Breast epithelium (tissue), 4 donors: ENCODE measurements at regions not wholly inside any gene's neighbourhood (a gene's known extent, or its start where the extent isn't known, plus 50 kb on each side); places are given as distances from the start of the nearest gene placed in this dataset.

Source experiments
- DNase-seq, 2 donors: peaks; one replicate each; pipeline ENCODE4 v3.0.0-alpha.2; 2019; ENCODE audit warnings: low spot score in 2 of 2
- H3K27ac ChIP-seq, 2 donors: fragments of 200-600 bp; sonication (generic) in 1 of 2; one replicate each; pipeline ENCODE4 v1.5.1; 2016 to 2019; ENCODE audit warnings: mild to moderate bottlenecking in 1 of 2
- H3K27me3 ChIP-seq, 2 donors: fragments of 200-600 bp; sonication (generic) in 1 of 2; one replicate each; pipeline versions ENCODE4 v1.5.1 to v1.6.0; 2017 to 2019; ENCODE audit warnings: control low read depth in 1 of 2, mild to moderate bottlenecking in 1 of 2
- H3K36me3 ChIP-seq: fragments of 200-600 bp; one replicate; pipeline ENCODE4 v1.5.1; 2019
- H3K4me1 ChIP-seq, 2 donors: fragments of 200-600 bp; sonication (generic); one replicate each; pipeline ENCODE4 v1.5.1; 2016 to 2019; ENCODE audit warnings: control low read depth in 1 of 2
- H3K4me3 ChIP-seq, 3 donors: fragments of 200-600 bp; sonication (generic); 1 replicate in 2 of 3; 2 replicates in 1 of 3; pipeline ENCODE4 v1.5.1; 2016 to 2019; ENCODE audit warnings: mild to moderate bottlenecking in 3 of 3, moderate library complexity in 2 of 3
- H3K9me3 ChIP-seq, 2 donors: fragments of 200-600 bp; sonication (generic) in 1 of 2; one replicate each; pipeline ENCODE4 v1.5.1; 2016 to 2019; ENCODE audit warnings: control low read depth in 1 of 2
- CTCF ChIP-seq, 3 donors: fragments of 450-650 bp; IDR thresholded peaks; one replicate each; pipeline ENCODE4 v1.5.1; 2016 to 2017; ENCODE audit warnings: antibody characterized with exemption in 3 of 3, mild to moderate bottlenecking in 3 of 3, moderate library complexity in 3 of 3
- POLR2A ChIP-seq: fragments of 450-650 bp; IDR thresholded peaks from one replicate; pipeline ENCODE4 v1.6.1; 2016; ENCODE audit warnings: antibody characterized with exemption, mild to moderate bottlenecking, moderate library complexity
- POLR2AphosphoS5 ChIP-seq, 3 donors: sonication (generic); formaldehyde crosslinking; IDR thresholded peaks; one replicate each; pipeline ENCODE4 v1.6.1; 2017; ENCODE audit warnings: antibody characterized with exemption in 3 of 3
- intact Hi-C: fragments of 100-400 bp; cut with DNase I; formaldehyde crosslinking; loops from one replicate; pipeline ENCODE4 v1.15.1; 2023; ENCODE audit warnings: low total_unique reads

DNA sequence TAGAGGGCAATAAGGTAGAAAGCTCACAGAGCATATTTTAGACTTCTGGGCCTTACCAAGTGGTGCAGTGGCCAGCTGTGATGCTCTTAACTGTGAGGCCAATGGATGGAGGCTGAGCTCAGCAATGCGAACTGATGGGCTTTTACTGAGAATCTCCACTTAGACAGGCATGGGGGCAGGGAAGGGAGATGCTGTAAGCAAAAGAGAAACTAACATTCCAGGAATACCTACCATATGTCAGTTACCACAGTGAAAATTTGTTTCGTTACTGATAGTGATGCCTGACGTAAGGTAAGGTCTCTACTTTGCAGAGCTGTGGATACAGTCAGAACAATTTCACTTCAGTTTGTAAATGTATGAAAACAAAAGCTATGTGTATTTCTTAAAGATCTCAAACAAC is 250.6 kb upstream of the ZFHX3 start:
- intact Hi-C loops = no loop called here
- H3K4me3 ChIP-seq = no peak overlapping the region
- TF ChIP-seq POLR2AphosphoS5 (IDR thresholded peaks at IDR 0.05) (no peak), POLR2A (no peak), CTCF (IDR thresholded peaks at IDR 0.05) (no peak)

GRCh38 chr16:73290258-73290657 is 242.3 kb upstream of the ZFHX3 start:
- Histone ChIP-seq H3K36me3 (no peaks in the 10 kb centered on the region), H3K4me3 (no peak overlapping the region), H3K9me3 (no peaks in the 10 kb centered on the region), H3K4me1 (no peaks in the 10 kb centered on the region), H3K27me3 (peaks cover 0 to 5% of the 10 kb centered on the region in 2 donors), H3K27ac (no peak overlapping the region)
- intact Hi-C loops = no loop called here
- no peak for TF ChIP-seq POLR2AphosphoS5 (IDR thresholded peaks at IDR 0.05)
- no peak for TF ChIP-seq CTCF (IDR thresholded peaks at IDR 0.05)
- TF ChIP-seq POLR2A = no peak
- DNase-seq = no peak

More for the DNA sequence above, 250.6 kb upstream of the ZFHX3 start:
- Histone ChIP-seq H3K27ac (no peak overlapping the region), H3K27me3 (no peaks in the 10 kb centered on the region), H3K9me3 (no peaks in the 10 kb centered on the region), H3K36me3 (no peaks in the 10 kb centered on the region), H3K4me1 (no peaks in the 10 kb centered on the region)
- DNase-seq = no peak

- no peaks in the 10 kb centered on the region for H3K36me3 ChIP-seq
- no peaks in the 10 kb centered on the region for H3K9me3 ChIP-seq
- H3K27ac ChIP-seq = no peak overlapping the region
- DNase-seq = no peak
- TF ChIP-seq CTCF (IDR thresholded peaks at IDR 0.05) (no peak), POLR2A (no peak), POLR2AphosphoS5 (IDR thresholded peaks at IDR 0.05) (no peak)
- no peak overlapping the region for H3K4me3 ChIP-seq
- peaks cover 0 to 5% of the 10 kb centered on the region in 2 donors for H3K27me3 ChIP-seq
- H3K4me1 ChIP-seq = no peaks in the 10 kb centered on the region
- intact Hi-C loops = loop anchor here (5.0 kb wide), 1 partner anchor 378 kb away; no protein-coding TSS in a partner anchor
Measured at GRCh38 chr16:73289232-73289631, 241.3 kb upstream of the ZFHX3 start.

DNA sequence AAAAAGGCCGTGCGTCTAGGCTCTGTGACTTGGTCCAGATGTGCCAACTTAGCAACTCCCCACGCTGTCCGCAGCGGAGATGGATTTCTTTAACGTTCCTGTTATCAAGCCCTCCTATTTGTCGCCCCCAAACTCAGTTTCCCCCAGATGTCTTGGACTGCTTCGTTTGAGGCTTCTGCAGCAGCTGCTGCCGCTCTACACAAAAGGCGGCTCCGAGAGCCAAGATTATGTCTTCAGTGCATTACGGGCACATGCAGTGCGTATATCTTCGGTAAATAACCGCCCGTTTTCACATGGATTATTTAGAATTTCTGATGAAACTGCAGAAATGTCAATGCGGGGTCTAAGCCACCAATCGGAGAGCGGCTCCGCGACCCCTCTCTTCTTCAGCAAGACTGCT is 240.6 kb upstream of the ZFHX3 start:
- no peak overlapping the region for H3K4me3 ChIP-seq
- TF ChIP-seq CTCF (IDR thresholded peaks at IDR 0.05) (no peak), POLR2A (no peak), POLR2AphosphoS5 (IDR thresholded peaks at IDR 0.05) (no peak)
- peaks cover 0 to 5% of the 10 kb centered on the region in 2 donors for H3K27me3 ChIP-seq

GRCh38 chr16:73287859-73288405 is 240.0 kb upstream of the ZFHX3 start:
- intact Hi-C loops = loop anchor here (5.0 kb wide), 1 partner anchor 379 kb away; no protein-coding TSS in a partner anchor
- Histone ChIP-seq H3K36me3 (no peaks in the 10 kb centered on the region), H3K4me3 (no peak overlapping the region), H3K9me3 (no peaks in the 10 kb centered on the region), H3K4me1 (no peaks in the 10 kb centered on the region), H3K27ac (no peak overlapping the region), H3K27me3 (peaks cover 0 to 5% of the 10 kb centered on the region in 2 donors)
- DNase-seq = no peak
- TF ChIP-seq CTCF (IDR thresholded peaks at IDR 0.05) (no peak), POLR2A (no peak), POLR2AphosphoS5 (IDR thresholded peaks at IDR 0.05) (no peak)

More for the DNA sequence above, 240.6 kb upstream of the ZFHX3 start:
- no peaks in the 10 kb centered on the region for H3K9me3 ChIP-seq
- no peaks in the 10 kb centered on the region for H3K4me1 ChIP-seq
- no peak overlapping the region for H3K27ac ChIP-seq
- H3K36me3 ChIP-seq = no peaks in the 10 kb centered on the region
- intact Hi-C loops = loop anchor here (5.0 kb wide), 1 partner anchor 379 kb away; no protein-coding TSS in a partner anchor
- no peak for DNase-seq
